Activated CD4-positive, alpha-beta T cell treated with anti-CD3 and anti-CD28 coated beads, Interleukin-2, amount 10 ng/mL, durations not matched to agents 24 days and 14 days (primary cell): ENCODE measurements at regions not wholly inside any gene's neighbourhood (a gene's known extent, or its start where the extent isn't known, plus 50 kb on each side); places are given as distances from the start of the nearest gene placed in this dataset.

Experiments
- DNase-seq: peaks from one replicate; pipeline ENCODE4 v3.0.0; 2022
- H3K27ac Mint-ChIP-seq: one replicate; pipeline ENCODE4 v1.8.0; 2022; ENCODE audit warnings: mild to moderate bottlenecking, mixed read lengths
- H3K27me3 Mint-ChIP-seq: one replicate; pipeline ENCODE4 v1.8.0; 2022; ENCODE audit warnings: mixed read lengths
- H3K36me3 Mint-ChIP-seq: one replicate; pipeline ENCODE4 v1.8.0; 2022; ENCODE audit warnings: low read depth, mild to moderate bottlenecking, mixed read lengths
- H3K4me1 Mint-ChIP-seq: one replicate; pipeline ENCODE4 v1.8.0; 2021; ENCODE audit warnings: mixed read lengths
- H3K4me3 Mint-ChIP-seq: one replicate; pipeline ENCODE4 v1.8.0; 2022; ENCODE audit warnings: mild to moderate bottlenecking, moderate library complexity, mixed read lengths
- H3K9me3 Mint-ChIP-seq: one replicate; pipeline ENCODE4 v1.8.0; 2021; ENCODE audit warnings: mixed read lengths
- intact Hi-C: fragments of 100-400 bp; cut with micrococcal nuclease; formaldehyde crosslinking; loops from one replicate; pipeline ENCODE4 v1.15.1; 2023

DNA sequence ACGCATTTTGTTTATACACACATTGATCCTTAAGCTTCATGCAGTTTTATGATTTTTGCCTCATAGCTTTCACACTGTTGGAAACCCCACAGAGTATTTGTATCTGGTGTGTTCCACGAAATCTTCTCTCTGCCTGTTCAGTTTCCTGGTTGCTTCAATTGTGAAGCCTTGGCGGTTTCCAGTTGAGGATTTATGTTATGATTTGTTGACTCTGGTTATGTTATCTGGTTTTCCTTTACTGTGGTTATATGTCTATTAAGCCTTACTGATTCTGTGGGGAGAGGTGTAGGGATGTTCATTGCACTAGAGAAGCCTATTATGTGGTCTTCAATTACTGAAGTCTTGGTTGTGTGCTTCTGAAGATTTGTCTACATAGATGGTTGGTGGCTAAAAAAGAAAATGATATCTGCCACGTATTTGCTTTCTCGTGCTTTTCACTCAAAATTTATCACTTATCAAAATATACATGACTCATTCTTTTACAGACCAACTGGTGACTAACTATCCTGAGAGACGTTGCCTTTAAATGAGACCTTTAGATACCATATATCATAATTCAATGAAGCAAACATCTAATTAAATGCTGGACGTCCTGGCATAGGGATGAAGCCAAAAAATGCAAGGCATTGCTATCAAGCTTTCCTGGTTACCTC is 488.0 kb upstream of the B3GALT2 start:
- Mint-ChIP-seq H3K36me3 (no peaks in the 10 kb centered on the region), H3K9me3 (peaks cover 14% of the 10 kb centered on the region), H3K27me3 (no peaks in the 10 kb centered on the region), H3K4me3 (no peak overlapping the region), H3K4me1 (peaks cover 3% of the 10 kb centered on the region), H3K27ac (no peak overlapping the region)
- DNase-seq = no peak
- intact Hi-C loops = no loop called here

DNA sequence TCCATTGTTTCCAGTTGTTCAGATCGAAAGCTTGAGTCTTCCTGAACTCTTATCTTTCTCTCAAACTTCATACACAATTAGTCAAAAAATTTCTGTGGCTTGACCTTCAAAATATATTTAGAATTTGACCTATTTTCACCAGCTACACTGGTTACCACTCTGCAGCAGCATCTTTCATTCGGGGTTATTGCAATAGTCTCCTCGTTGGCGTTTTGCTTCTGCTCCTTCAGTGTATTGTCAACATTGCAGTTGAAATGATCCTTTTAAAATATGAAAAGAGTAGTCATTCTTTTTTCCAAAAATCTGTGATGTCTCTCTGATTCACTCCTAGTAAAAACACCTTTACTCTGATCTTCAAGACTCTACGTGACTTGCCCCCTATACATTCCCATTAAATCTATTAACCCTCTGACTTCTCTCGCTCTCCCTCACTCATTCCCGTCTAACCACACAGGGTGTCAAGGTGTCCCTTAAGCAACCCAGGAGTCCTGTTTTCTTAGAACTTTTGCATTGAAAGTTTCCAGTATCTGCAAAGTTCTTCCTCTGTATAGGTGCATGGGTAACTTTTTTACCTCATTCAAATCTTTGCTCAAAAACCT is 480.2 kb upstream of the B3GALT2 start:
- no peak overlapping the region for H3K4me3 Mint-ChIP-seq
- peaks cover 26% of the 10 kb centered on the region for H3K9me3 Mint-ChIP-seq
- no peak overlapping the region for H3K27ac Mint-ChIP-seq
- intact Hi-C loops = no loop called here
- H3K27me3 Mint-ChIP-seq = no peaks in the 10 kb centered on the region
- no peak for DNase-seq
- peaks cover 3% of the 10 kb centered on the region for H3K36me3 Mint-ChIP-seq
- peaks cover 4% of the 10 kb centered on the region for H3K4me1 Mint-ChIP-seq

DNA sequence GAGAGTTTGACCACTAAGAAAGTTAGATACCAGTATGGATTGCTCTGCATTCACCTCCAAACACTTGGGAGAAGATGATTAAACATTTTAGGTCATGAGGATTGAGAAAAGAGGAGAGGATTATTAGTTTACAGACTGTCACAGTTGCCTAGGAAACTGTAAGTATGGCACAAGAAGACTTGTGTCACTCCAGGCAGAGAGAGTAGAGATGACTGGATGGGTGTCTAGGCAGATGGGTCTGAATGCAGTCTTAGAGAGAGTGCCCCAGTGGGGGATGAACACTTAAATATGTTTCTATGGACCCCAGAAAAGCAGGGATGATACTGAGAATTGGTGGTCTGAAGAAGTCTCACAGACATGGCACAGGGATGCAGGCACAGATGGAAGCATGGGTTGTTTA is 477.6 kb upstream of the B3GALT2 start:
- Mint-ChIP-seq H3K36me3 (peaks cover 3% of the 10 kb centered on the region), H3K27ac (no peak overlapping the region), H3K9me3 (peaks cover 24% of the 10 kb centered on the region), H3K4me1 (peaks cover 4% of the 10 kb centered on the region), H3K27me3 (no peaks in the 10 kb centered on the region), H3K4me3 (no peak overlapping the region)
- intact Hi-C loops = no loop called here
- DNase-seq = no peak

DNA sequence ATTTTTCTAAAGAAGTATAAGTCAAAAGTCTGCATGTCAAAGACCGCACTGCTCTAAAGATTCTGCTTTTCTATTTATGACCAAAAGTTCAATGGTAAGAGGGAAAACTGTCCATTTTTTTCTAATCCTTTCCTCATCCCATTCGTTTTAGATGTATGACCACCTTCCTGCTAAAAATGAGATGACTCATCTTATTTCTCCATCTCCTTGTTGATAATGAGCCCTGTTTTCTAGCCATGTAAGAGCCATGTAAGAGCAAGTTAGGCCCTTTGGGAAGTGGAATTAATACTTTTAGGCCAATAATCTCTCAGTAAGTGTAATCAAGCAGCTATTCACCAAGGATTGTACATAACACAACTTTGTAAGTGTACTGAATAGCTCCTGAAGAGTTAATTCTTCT is 475.6 kb upstream of the B3GALT2 start:
- intact Hi-C loops = no loop called here
- peaks cover 3% of the 10 kb centered on the region for H3K36me3 Mint-ChIP-seq

DNA sequence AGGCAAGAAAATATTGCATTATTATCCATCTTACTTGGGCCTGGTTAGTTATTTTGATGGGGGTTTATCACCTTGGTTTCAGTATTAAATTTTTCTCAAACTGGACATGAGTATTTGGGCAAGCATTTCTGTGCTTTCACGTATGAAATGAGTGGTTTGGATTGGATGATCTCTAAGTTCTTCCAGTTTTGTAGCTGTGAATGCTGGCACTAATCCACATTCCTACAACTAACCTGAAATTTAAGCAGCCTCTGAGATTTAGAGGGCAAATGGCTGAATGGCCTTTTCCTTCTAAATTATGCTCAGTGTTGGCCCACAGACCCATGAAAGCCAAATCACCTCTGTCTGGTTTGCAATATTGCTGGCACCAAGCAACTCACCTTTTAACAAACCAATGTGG is 475.0 kb upstream of the B3GALT2 start:
- H3K36me3 Mint-ChIP-seq = peaks cover 3% of the 10 kb centered on the region
- no peak overlapping the region for H3K4me3 Mint-ChIP-seq
- H3K27ac Mint-ChIP-seq = no peak overlapping the region
- no peaks in the 10 kb centered on the region for H3K27me3 Mint-ChIP-seq
- H3K9me3 Mint-ChIP-seq = peaks cover 23% of the 10 kb centered on the region
- intact Hi-C loops = no loop called here
- no peak for DNase-seq
- peaks cover 4% of the 10 kb centered on the region for H3K4me1 Mint-ChIP-seq

More for the DNA sequence above, 475.6 kb upstream of the B3GALT2 start:
- Mint-ChIP-seq H3K4me3 (no peak overlapping the region), H3K27me3 (no peaks in the 10 kb centered on the region), H3K4me1 (peaks cover 4% of the 10 kb centered on the region), H3K9me3 (peaks cover 24% of the 10 kb centered on the region), H3K27ac (no peak overlapping the region)
- DNase-seq = no peak

DNA sequence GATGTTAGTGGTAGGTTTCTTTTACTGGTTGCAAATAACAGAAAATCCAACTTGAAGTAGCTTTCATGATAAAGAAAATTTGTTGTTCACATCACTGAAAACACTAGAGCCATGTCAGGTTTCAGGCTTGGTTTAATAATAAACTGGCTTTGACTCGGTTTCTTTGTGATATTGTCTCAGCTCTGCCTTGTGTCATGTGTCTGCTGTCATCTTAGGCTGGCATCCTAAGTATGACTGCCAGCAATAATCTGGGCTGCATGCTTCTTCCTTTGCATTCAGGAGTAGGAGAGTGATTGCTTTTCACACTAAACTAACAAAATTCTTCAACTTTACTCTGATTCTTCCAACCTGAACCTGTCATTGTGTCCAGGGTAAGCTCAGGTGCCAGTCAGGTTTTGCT is 474.0 kb upstream of the B3GALT2 start:
- no peak overlapping the region for H3K27ac Mint-ChIP-seq
- H3K27me3 Mint-ChIP-seq = no peaks in the 10 kb centered on the region
- peaks cover 20% of the 10 kb centered on the region for H3K9me3 Mint-ChIP-seq
- intact Hi-C loops = no loop called here
- H3K36me3 Mint-ChIP-seq = peaks cover 3% of the 10 kb centered on the region
- peaks cover 5% of the 10 kb centered on the region for H3K4me1 Mint-ChIP-seq
- DNase-seq = no peak
- H3K4me3 Mint-ChIP-seq = no peak overlapping the region

DNA sequence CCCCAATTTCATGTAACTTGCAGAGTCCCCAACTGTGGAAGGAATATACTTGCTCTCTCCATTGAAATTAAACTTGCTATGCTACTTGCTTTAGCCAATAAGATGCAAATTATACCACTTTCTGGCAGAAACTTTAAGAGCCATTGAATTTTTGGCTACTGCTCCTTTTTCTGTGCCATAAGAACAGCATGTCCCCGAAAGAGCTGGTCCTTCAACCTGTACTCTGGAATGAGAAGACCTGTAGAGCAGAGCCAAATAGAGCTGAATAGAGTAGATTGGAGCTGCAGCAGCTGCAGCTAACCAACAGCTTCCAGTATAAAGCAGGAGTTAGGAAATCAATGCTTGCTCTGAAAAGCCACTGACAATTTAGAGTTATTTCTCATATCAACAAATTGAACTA is 472.3 kb upstream of the B3GALT2 start:
- H3K36me3 Mint-ChIP-seq = peaks cover 13% of the 10 kb centered on the region
- DNase-seq = no peak
- H3K4me3 Mint-ChIP-seq = no peak overlapping the region
- peaks cover 28% of the 10 kb centered on the region for H3K9me3 Mint-ChIP-seq
- no peaks in the 10 kb centered on the region for H3K27me3 Mint-ChIP-seq
- no peak overlapping the region for H3K27ac Mint-ChIP-seq
- peaks cover 5% of the 10 kb centered on the region for H3K4me1 Mint-ChIP-seq
- intact Hi-C loops = no loop called here

DNA sequence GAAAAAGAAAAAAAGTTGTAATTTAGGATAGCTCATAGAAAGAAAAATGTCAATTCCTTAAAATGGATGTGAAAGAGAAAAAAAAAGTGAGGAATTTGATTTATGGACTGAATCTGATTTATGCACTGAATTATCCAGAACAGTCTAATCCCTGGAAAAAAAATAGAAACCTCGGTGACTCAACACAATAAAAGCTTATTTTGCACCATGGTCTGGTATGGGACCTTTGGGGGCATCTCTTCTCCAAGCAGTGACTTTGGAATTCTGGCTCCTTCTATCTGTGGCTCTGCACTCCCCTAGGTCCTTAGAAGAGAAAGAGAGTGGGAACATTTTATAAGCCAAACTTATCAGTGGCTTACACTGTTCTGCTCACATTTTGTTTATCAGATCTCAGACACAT is 471.7 kb upstream of the B3GALT2 start:
- Mint-ChIP-seq H3K4me3 (no peak overlapping the region), H3K9me3 (peaks cover 26% of the 10 kb centered on the region), H3K27me3 (no peaks in the 10 kb centered on the region), H3K27ac (no peak overlapping the region), H3K36me3 (peaks cover 11% of the 10 kb centered on the region), H3K4me1 (peaks cover 3% of the 10 kb centered on the region)
- intact Hi-C loops = no loop called here
- no peak for DNase-seq

DNA sequence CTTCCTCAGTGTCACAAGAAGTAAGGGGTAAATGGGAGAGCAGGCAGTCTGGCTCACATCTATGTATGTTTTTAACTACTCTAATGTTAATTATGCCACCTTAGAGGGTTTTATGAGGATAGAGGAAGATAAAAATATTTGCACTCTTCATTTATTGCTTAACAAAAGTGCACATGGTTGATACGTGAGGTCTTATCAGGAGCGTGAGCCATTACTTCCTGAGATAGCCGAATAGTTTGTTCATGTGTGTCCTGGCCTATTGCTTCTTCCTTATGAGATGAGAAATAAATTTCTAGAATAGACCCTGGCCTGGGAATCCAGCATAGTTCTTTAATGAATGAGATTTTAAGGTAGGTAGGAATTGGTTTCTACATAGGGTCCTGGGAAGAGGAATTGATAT is 471.1 kb upstream of the B3GALT2 start:
- Mint-ChIP-seq H3K36me3 (peaks cover 10% of the 10 kb centered on the region), H3K27ac (no peak overlapping the region), H3K27me3 (no peaks in the 10 kb centered on the region), H3K4me1 (peaks cover 2% of the 10 kb centered on the region), H3K4me3 (no peak overlapping the region), H3K9me3 (peaks cover 23% of the 10 kb centered on the region)
- DNase-seq = no peak
- intact Hi-C loops = no loop called here

DNA sequence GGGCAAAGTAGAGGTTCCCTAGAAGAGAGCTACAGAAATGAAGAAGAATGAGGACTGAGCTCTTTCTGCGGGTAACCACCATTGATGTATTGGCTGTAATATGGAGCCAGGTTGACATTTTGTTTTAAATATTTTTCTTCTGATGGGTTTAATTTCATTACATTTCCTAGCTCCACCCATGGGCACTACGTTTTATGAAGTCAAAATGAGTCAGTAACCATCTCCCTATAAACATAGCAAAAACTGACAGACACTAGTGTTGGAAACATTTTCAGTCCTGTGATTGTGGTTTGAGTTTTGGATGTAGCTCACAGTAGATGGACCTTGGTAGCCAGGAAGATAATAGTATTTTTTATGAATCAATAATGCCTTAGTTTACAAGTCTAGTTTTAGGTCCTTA is 470.4 kb upstream of the B3GALT2 start:
- DNase-seq = no peak
- peaks cover 10% of the 10 kb centered on the region for H3K36me3 Mint-ChIP-seq
- peaks cover 2% of the 10 kb centered on the region for H3K4me1 Mint-ChIP-seq
- H3K9me3 Mint-ChIP-seq = peaks cover 22% of the 10 kb centered on the region
- H3K27ac Mint-ChIP-seq = no peak overlapping the region
- no peak overlapping the region for H3K4me3 Mint-ChIP-seq
- no peaks in the 10 kb centered on the region for H3K27me3 Mint-ChIP-seq
- intact Hi-C loops = no loop called here

DNA sequence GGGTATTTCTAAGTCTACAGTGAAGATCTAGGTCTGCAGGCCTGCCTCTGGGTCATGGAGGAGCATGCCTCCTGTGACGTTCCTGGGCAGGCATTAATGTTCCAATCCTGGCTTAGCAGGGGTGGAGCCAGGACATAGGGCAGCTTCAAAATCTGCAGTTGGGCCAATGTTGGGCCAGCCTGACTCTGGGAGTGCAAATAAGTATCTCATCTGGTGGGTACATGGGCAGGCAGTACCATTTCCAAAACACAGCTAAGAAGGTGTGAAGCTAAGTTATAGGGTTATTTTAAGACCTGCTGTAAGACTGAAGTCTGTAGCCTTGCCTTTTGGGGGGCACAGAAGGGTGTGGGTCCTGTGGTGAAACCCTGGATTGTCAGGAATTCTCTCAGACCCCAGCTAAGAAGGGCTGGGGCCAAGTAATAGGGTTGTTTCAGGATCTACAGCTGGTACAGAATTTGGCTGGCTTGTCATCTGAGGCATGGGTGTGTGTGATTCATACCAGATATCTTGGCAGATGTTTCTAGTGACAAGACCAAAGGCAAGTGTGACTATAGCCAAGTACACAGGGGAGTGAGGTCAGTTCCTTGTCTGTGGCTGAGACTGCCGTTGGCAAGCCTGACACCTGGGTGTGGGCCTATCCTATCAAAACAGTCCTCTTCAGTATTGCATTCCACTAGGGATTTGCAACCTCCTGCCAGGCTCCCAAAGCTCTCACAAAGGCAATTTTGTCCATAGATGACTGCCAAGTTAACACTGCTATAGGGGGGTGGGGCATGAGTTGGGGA is 468.7 kb upstream of the B3GALT2 start:
- no peak for DNase-seq
- no peaks in the 10 kb centered on the region for H3K27me3 Mint-ChIP-seq
- H3K4me1 Mint-ChIP-seq = peaks cover 2% of the 10 kb centered on the region
- peaks cover 25% of the 10 kb centered on the region for H3K9me3 Mint-ChIP-seq
- no peak overlapping the region for H3K27ac Mint-ChIP-seq
- intact Hi-C loops = no loop called here
- H3K36me3 Mint-ChIP-seq = peaks cover 12% of the 10 kb centered on the region
- H3K4me3 Mint-ChIP-seq = no peak overlapping the region

DNA sequence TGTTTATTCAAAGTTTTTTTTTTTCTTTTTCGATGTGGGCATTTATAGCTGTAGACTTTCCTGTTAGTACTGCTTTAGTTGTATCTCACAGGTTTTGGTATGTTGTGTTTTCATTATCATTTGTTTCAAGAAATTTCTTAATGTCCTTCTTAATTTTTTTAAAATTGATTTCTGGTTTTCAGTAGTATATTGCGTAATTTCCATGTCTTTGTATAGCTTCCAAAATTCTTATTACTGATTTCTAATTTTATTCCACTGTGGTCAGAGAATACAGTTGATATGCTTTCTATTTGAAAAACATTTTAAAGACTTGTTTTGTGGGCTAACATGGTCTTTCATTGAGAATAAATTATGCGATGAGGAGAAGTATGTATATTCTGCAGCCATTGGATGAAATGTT is 463.2 kb upstream of the B3GALT2 start:
- no peaks in the 10 kb centered on the region for H3K27me3 Mint-ChIP-seq
- intact Hi-C loops = no loop called here
- no peak for DNase-seq
- peaks cover 10% of the 10 kb centered on the region for H3K36me3 Mint-ChIP-seq
- no peaks in the 10 kb centered on the region for H3K4me1 Mint-ChIP-seq
- H3K27ac Mint-ChIP-seq = no peak overlapping the region
- H3K9me3 Mint-ChIP-seq = peaks cover 47% of the 10 kb centered on the region
- no peak overlapping the region for H3K4me3 Mint-ChIP-seq

DNA sequence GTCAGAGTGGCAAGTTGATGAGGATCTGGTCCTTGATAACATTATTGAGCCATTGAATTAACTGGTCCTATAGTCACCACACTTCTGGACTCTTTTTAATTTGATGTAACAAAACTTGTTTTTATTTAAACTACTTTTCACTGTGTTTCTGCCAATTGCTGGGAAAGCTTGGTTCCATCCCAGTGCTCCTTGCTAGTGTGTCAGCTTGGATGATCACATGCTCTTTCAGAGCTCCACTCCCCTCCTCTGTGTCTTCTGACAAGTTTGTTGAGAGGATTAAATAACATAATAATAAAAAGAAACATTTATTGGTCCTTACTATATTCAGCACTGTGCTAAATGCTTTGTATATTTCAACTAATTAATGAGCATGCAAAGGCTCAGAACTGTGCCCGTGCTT is 448.5 kb upstream of the B3GALT2 start:
- peaks cover 4% of the 10 kb centered on the region for H3K27me3 Mint-ChIP-seq
- no peak overlapping the region for H3K4me3 Mint-ChIP-seq
- H3K36me3 Mint-ChIP-seq = peaks cover 3% of the 10 kb centered on the region
- peaks cover 26% of the 10 kb centered on the region for H3K9me3 Mint-ChIP-seq
- no peak for DNase-seq
- no peak overlapping the region for H3K27ac Mint-ChIP-seq
- H3K4me1 Mint-ChIP-seq = peaks cover 13% of the 10 kb centered on the region
- intact Hi-C loops = no loop called here

DNA sequence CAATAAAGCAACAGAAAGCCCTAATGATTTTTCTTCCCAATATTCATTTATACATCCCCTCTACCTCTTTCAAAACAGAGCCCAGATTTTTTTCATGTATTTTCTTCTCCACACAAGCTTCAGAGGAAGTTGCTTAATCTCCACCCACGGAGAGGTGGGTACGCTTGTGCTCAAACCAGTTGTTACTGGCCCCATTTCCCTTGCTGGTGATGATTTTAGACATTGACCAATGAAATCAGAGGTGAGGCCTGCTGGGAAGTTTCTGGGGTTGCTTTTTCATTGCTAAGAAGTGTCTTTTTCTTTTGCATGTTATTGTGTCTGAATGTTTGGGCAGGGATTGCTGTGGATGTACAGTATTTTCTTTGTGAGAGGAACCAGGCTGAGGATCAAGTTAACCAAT is 448.1 kb upstream of the B3GALT2 start:
- Mint-ChIP-seq H3K27ac (no peak overlapping the region), H3K4me1 (peaks cover 13% of the 10 kb centered on the region), H3K9me3 (peaks cover 30% of the 10 kb centered on the region), H3K36me3 (peaks cover 3% of the 10 kb centered on the region), H3K27me3 (peaks cover 4% of the 10 kb centered on the region), H3K4me3 (no peak overlapping the region)
- intact Hi-C loops = no loop called here
- peak; percentile 55 for DNase-seq
